NCI-H69 (cell line): ENCODE measurements at regions not wholly inside any gene's neighbourhood (a gene's known extent, or its start where the extent isn't known, plus 50 kb on each side); places are given as distances from the start of the nearest gene placed in this dataset.
"Not testable (repeated sequence)": the region's sequence is repeated elsewhere in the genome, so short reads cannot be mapped to it uniquely, and the experiment has no call there.

Experiments used
- DNase-seq: peaks from one replicate; lab custom pipeline; 2025; lab: John Stamatoyannopoulos, UW

DNA sequence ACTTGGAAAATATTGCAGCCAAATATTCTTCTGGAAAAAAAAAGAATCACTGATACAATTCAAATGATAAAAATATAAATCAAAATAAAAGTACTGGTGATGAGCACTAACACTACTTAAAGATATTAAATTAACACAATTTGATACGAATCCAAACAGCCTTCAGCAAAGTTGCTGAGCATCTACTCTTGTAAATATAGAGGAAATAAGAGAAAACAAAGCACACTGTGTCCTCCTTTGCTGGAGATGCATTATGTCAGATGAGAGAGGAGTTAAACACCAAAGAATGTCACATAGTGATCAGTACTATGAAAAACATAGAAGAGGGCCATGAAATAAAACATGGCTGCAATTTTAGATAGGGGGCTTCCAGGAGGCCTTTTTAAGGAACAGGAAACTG, 177.4 kb upstream of the RNPC3 start:
- no peak for DNase-seq

DNA sequence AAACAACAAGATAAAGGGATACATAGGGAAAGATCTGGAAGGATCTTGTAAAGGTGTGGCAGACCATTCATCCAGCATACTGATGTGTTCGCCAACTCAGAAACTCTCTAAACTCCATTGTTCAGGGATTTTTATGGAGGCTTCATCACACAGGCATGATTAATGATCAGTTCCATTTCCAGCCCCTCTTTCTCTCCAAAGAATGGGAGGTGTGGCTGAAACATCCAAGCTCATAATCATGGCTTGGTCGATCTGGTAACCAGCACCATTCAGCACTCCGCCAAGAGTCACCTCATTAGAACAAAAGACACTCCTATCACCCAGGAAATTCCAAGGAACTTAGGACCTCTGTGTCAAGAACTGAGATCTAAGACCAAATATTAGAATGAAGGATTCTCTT, 180.6 kb upstream of the RNPC3 start:
- DNase-seq = no peak

DNA sequence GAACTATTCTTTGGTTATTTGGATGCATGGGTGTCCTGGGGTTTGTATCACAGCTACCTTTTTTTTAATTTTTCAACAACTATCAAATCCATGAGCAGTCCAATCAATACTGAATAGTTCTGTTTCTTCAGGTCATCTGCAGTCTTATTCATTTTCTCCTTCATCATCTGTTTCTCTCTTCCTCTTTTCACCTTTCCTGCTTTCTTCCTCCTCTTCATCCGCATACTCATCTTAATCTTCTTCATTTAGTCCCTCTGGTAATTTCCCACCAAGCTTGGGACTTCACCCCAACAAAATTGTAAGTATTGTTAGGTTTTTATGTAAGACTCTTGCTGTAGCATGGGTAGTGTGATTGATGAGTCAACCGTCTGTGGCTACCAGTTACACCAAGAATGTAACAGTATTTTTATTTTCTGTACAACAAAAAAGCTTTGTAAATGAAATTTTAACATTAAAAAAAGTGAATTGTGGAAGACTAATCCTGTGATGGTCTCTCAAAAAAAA, 184.1 kb upstream of the RNPC3 start:
- no peak for DNase-seq

GRCh38 chr1:103337779-103338178, 187.7 kb upstream of the RNPC3 start:
- DNase-seq = no peak

- no peak for DNase-seq
Observed at GRCh38 chr1:103336408-103336807, 189.1 kb upstream of the RNPC3 start.

GRCh38 chr1:103333141-103333540, 192.4 kb upstream of the RNPC3 start:
- no peak for DNase-seq

DNA sequence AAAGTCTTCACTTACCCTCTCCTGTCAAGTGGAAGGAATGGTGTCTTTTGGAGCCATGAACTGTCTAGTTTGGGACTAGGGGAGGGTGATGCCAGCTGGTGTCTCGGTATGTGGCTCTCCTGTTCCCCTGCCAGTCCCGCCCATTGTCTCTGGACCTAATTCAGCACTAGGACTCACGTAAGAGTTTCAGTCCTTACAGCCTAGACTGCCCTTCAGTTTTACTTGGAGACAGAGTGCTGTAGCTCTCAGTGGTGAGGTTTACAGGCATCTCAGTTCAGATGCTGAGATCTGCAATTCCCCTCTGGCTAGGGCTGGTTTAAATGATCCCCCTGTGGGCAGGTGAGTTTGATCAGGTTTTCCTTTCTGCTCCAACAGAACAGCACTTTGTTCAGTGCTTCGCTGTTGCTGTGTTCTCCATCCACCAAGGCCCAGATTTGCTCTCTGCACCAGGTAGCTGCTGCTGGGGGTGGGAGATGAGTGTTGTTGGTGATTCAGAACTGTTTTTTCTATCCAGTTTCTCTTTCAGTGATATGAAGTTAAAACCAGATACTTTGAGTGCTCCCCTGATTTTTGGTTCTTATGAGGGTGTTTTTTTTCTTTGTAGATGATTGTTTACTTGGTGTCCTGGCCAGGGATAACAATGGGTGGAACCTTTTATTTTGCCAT, 198.3 kb upstream of the RNPC3 start:
- no peak for DNase-seq

DNA sequence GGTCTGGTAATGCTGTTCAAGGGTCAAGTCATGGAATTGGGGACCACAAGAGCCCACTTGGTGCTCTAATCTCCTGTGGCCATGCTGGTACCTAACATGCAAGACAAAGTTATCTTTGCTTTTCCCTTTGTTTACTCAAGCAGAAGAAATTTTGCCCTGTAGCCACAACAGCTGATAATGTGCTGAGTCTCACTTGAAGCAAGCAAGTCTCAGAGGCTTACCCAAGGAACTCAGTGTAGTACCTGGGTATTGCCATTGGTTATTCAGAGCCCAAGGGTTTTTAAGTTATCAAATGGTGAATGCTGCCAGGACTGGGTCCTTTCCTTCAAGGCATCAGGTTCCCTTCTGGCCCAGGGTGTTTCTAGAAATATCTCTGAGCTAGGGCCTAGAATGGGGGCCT, 198.9 kb upstream of the RNPC3 start:
- no peak for DNase-seq

- no peak for DNase-seq
Observed at GRCh38 chr1:103309786-103310185, 201.5 kb upstream of the COL11A1 start.

GRCh38 chr1:103307751-103308150, 199.4 kb upstream of the COL11A1 start:
- DNase-seq = no peak

DNA sequence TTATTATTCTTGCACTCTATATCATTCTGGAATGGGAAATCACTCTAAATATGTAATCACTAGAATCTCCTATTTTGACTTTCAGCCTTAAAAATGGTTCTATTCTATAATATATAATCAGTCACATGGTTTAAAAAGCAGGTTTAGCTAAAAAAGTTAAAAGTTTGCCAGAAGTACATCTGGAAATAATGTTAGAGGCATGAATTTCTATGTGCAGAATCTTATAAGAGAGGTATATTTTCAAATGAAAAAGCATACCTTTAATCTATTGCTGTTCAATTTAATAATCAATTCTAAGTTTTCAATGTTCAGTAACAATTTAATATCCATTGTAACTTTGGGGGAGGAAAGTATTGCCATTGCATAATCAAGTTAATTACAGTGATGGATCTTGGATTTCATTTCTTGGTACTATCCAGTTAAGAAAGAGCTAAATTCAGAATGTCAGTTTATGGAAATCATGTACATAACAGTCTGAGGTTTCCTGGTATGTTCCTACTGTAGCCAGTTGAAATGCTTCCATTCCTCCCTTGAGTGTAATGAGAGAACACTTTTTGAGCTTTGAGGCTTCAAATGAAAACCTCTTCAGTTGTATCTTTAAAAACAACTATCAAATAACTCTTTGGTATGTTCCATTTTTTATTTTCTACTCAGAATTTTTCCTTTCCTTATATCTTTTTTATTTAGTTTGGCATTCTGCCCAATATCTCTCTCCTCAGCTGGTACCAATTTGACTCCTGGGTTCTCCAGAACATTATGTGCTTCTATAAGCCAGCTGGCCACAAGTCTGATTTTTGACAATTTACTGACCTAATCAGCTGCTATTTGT, 175.7 kb upstream of the COL11A1 start:
- DNase-seq = no peak

GRCh38 chr1:103283371-103283770, 175.0 kb upstream of the COL11A1 start:
- no peak for DNase-seq

- DNase-seq = no peak
Observed at GRCh38 chr1:103275725-103276124, 167.4 kb upstream of the COL11A1 start.

DNA sequence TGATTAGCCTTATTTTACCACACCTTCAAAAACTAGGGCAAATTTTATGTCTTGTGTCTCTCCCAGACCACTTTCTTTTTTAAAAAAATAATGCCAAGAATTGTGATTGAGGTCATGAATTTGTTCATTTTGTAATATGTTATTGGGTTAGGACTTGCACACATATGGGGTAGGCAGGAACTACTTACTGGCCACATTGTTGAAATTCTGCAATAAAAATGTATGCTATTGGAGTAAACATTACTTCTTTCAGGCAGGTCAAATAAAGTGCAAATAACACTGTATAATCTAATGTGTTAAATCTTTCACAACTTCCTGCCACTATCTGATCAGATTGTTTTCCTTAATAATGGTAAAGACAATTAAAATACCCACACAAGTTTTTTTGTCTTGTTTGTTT, 166.6 kb upstream of the COL11A1 start:
- DNase-seq = no peak

- no peak for DNase-seq
Observed at GRCh38 chr1:103273106-103273505, 164.8 kb upstream of the COL11A1 start.

GRCh38 chr1:103271471-103271870, 163.1 kb upstream of the COL11A1 start:
- DNase-seq = not testable (repeated sequence)

DNA sequence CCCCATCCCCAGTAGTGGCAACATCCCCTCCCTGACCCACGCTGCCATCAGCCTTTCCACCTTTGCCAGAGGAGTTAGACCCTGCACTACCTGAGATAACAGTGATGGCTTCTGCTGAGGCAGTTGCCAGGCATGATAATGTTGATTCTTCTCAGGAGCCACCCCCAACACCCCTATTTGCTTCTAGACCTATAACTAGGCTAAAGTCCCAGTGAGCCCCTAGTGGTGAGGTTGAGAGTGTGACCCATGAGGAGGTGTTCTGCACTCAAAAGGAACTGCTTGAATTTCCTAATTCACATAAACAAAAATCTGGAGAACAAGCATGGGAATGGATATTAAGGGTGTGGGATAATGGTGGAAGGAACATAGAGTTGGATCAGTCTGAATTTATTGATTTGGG, 159.6 kb upstream of the COL11A1 start:
- DNase-seq = no peak

GRCh38 chr1:103267266-103267665, 158.9 kb upstream of the COL11A1 start:
- no peak for DNase-seq

- DNase-seq = no peak
Observed at GRCh38 chr1:103266036-103266435, 157.7 kb upstream of the COL11A1 start.

DNA sequence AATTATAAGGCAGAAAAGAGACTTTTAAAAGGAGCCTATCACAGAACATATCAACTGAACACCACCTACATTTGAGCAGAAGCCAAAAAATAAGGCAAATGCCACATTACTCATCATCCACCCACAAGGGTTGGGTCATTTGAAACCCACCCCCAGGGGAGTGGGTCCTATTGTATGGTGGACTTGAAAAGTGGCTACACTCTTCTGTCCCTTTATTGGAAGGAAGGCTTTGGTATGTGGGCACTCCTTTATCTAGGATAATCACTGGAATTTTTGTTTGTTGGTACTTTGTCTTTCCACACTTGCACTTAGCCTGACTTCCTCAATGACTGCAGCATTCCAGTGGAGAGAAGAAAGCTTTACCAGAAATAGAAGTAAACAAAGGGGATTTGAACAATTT, 157.2 kb upstream of the COL11A1 start:
- DNase-seq = no peak

- no peak for DNase-seq
Observed at GRCh38 chr1:103259982-103260381, 151.7 kb upstream of the COL11A1 start.

- DNase-seq = no peak
Observed at GRCh38 chr1:103256490-103256889, 148.2 kb upstream of the COL11A1 start.

- DNase-seq = no peak
Observed at GRCh38 chr1:103254691-103255090, 146.4 kb upstream of the COL11A1 start.
